ENCODE measurements at regions not wholly inside any gene's neighbourhood (a gene's known extent, or its start where the extent isn't known, plus 50 kb on each side); places are given as distances from the start of the nearest gene placed in this dataset.
"Not testable (repeated sequence)": the region's sequence is repeated elsewhere in the genome, so short reads cannot be mapped to it uniquely, and the experiment has no call there.

- Histone ChIP-seq H3K4me1 (no peaks in the 10 kb centered on the region), H3K27me3 (no peaks in the 10 kb centered on the region), H3K36me3 (no peaks in the 10 kb centered on the region), H3K9me3 (peaks cover 0 to 7% (median 0%) of the 10 kb centered on the region in 3 donors), H3K27ac (no peak overlapping the region), H3K4me3 (no peak overlapping the region)
- intact Hi-C loops (cut with DNase I) = no loop called here
- no peak for DNase-seq
- no peak for TF ChIP-seq POLR2A (IDR thresholded peaks at IDR 0.05)
- TF ChIP-seq, protein P1, sequence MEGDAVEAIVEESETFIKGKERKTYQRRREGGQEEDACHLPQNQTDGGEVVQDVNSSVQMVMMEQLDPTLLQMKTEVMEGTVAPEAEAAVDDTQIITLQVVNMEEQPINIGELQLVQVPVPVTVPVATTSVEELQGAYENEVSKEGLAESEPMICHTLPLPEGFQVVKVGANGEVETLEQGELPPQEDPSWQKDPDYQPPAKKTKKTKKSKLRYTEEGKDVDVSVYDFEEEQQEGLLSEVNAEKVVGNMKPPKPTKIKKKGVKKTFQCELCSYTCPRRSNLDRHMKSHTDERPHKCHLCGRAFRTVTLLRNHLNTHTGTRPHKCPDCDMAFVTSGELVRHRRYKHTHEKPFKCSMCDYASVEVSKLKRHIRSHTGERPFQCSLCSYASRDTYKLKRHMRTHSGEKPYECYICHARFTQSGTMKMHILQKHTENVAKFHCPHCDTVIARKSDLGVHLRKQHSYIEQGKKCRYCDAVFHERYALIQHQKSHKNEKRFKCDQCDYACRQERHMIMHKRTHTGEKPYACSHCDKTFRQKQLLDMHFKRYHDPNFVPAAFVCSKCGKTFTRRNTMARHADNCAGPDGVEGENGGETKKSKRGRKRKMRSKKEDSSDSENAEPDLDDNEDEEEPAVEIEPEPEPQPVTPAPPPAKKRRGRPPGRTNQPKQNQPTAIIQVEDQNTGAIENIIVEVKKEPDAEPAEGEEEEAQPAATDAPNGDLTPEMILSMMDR (IDR thresholded peaks at IDR 0.05) = no peak
- 74 to 80% methylated on average over 6 of the region's 6 CpGs for WGBS, 2 donors
Observed at GRCh38 chr12:23361971-23362370, 587.5 kb downstream of the SOX5 start.

- no peak overlapping the region for H3K4me3 ChIP-seq
- no peaks in the 10 kb centered on the region for H3K27me3 ChIP-seq
- no peaks in the 10 kb centered on the region for H3K36me3 ChIP-seq
- H3K4me1 ChIP-seq = no peaks in the 10 kb centered on the region
- WGBS, 2 donors = 83 to 93% methylated on average over 1 of the region's 1 CpG
- TF ChIP-seq, protein P1 (IDR thresholded peaks at IDR 0.05) = no peak
- no peak for TF ChIP-seq POLR2A (IDR thresholded peaks at IDR 0.05)
- no peak overlapping the region for H3K27ac ChIP-seq
- intact Hi-C loops (cut with DNase I) = no loop called here
- DNase-seq = no peak
- peaks cover 0 to 7% (median 0%) of the 10 kb centered on the region in 3 donors for H3K9me3 ChIP-seq
Observed at GRCh38 chr12:23368590-23368989, 580.9 kb downstream of the SOX5 start.

DNA sequence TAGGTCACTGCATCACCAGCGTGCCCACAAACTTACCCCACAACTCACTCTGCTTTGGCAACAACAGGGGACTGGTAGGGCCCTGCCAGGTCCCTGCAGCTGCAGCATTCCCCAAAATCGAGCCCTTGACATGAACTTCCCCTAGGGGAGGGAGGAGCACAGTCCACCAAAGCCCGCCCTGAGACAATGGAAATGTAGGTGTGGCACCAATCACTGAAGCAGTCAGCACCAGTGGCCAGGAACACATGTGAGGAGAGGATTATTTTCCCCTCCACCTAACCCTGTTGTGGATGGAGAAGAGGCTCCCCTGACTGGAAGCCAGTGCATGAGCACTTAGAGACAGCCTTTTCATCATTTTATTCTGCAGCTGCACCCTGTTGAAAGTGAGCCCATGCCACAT, 573.8 kb downstream of the SOX5 start:
- Histone ChIP-seq H3K36me3 (no peaks in the 10 kb centered on the region), H3K27ac (no peak overlapping the region), H3K4me3 (no peak overlapping the region), H3K4me1 (no peaks in the 10 kb centered on the region), H3K27me3 (no peaks in the 10 kb centered on the region), H3K9me3 (peaks cover 0 to 13% (median 0%) of the 10 kb centered on the region in 3 donors)
- intact Hi-C loops (cut with DNase I) = no loop called here
- TF ChIP-seq, protein P1 (IDR thresholded peaks at IDR 0.05) = no peak
- TF ChIP-seq POLR2A (IDR thresholded peaks at IDR 0.05) = no peak
- no peak for DNase-seq
- 69% methylated on average over 2 of the region's 3 CpGs; no CpG with 5 or more reads in 1 of the 2 donors for WGBS, 2 donors

- no peaks in the 10 kb centered on the region for H3K36me3 ChIP-seq
- TF ChIP-seq, protein P1 (IDR thresholded peaks at IDR 0.05) = no peak
- no peak for TF ChIP-seq POLR2A (IDR thresholded peaks at IDR 0.05)
- intact Hi-C loops (cut with DNase I) = no loop called here
- no peak for DNase-seq
- 77 to 86% methylated on average over 2 to 3 of the region's 3 CpGs for WGBS, 2 donors
- H3K4me3 ChIP-seq = no peak overlapping the region
- no peaks in the 10 kb centered on the region for H3K4me1 ChIP-seq
- H3K27me3 ChIP-seq = no peaks in the 10 kb centered on the region
- H3K27ac ChIP-seq = no peak overlapping the region
- H3K9me3 ChIP-seq = peaks cover 0 to 13% (median 0%) of the 10 kb centered on the region in 3 donors
Observed at GRCh38 chr12:23376238-23376637, 573.2 kb downstream of the SOX5 start.

- no peaks in the 10 kb centered on the region for H3K4me1 ChIP-seq
- intact Hi-C loops (cut with DNase I) = no loop called here
- 79 to 84% methylated on average over 4 of the region's 4 CpGs for WGBS, 2 donors
- no peaks in the 10 kb centered on the region for H3K27me3 ChIP-seq
- no peak for DNase-seq
- H3K4me3 ChIP-seq = no peak overlapping the region
- H3K9me3 ChIP-seq = peaks cover 0 to 12% (median 0%) of the 10 kb centered on the region in 3 donors
- H3K27ac ChIP-seq = no peak overlapping the region
- no peaks in the 10 kb centered on the region for H3K36me3 ChIP-seq
- TF ChIP-seq, protein P1 (IDR thresholded peaks at IDR 0.05) = no peak
- no peak for TF ChIP-seq POLR2A (IDR thresholded peaks at IDR 0.05)
Observed at GRCh38 chr12:23380419-23381100, 568.9 kb downstream of the SOX5 start.

DNA sequence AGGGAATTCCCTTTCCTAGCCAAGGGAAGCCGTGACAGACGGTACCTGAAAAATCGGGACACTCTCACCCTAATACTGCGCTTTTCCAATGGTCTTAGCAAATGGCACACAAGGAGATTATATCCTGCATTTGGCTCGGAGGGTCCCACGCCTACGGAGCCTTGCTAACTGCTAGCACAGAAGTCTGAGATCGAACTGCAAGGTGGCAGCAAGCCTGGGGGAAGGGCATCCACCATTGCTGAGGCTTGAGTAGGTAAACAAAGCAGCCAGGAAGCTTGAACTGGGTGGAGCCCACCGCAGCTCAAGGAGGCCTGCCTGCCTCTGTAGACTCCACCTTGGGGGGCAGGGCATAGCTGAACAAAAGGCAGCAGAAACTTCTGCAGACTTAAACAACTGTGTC, 560.6 kb downstream of the SOX5 start:
- H3K4me1 ChIP-seq; H3K9me3 ChIP-seq; intact Hi-C loops (cut with DNase I); H3K27ac ChIP-seq; H3K36me3 ChIP-seq; DNase-seq; H3K4me3 ChIP-seq; H3K27me3 ChIP-seq: not testable (repeated sequence)
- 92 to 93% methylated on average over 2 to 6 of the region's 9 CpGs for WGBS, 2 donors

- 83% methylated on average over 3 of the region's 4 CpGs; no CpG with 5 or more reads in 1 of the 2 donors for WGBS, 2 donors
Observed at GRCh38 chr12:23389315-23389714, 560.2 kb downstream of the SOX5 start.

More at GRCh38 chr12:23389315-23389714, 560.2 kb downstream of the SOX5 start:
- H3K9me3 ChIP-seq; H3K27ac ChIP-seq; DNase-seq; H3K4me1 ChIP-seq; H3K4me3 ChIP-seq; H3K27me3 ChIP-seq; intact Hi-C loops (cut with DNase I); H3K36me3 ChIP-seq: not testable (repeated sequence)
